ENCODE measurements at regions not wholly inside any gene's neighbourhood (a gene's known extent, or its start where the extent isn't known, plus 50 kb on each side); places are given as distances from the start of the nearest gene placed in this dataset.

DNA sequence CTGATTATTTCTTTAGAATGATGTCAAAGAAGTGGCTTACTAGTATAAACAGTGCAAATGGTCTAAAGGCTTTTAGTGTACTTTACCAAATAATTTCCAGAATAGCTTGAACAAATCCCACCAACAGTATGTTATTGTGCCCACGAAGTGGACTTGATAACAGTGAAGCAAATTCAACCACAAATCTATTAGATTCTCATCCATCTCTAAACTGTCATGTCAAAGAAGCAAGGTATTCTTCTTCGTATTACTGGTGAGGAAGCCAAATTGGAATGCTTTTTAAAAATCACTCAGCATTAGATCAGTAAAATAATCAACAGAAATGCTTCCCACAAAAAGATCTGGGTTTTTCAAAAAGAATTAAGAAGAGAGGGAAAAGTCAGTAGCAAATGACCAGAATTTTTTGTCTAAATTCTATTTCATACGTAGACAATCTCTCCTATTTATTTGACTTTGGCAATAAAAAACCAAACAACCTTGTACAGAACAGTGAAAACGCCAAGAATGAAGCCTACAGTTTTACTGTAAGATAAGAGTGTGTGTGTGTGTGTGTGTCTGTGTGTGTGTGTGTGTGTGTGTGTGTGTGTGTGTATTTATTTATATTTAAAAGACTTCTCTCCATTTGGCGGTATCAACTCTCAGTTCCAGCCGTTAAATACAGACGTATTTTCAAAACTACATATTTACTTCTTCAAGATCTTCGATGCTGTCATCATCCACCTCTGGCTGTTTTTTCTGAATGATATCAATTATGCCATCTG is 114.6 kb downstream of the CYB561 start:
- H3K4me3 Mint-ChIP-seq, result no peak overlapping the region
- intact Hi-C loops (cut with micrococcal nuclease), result no loop called here
- no peak for DNase-seq
- no peaks in the 10 kb centered on the region for H3K27me3 Mint-ChIP-seq
- H3K9me3 Mint-ChIP-seq, result no peaks in the 10 kb centered on the region
- H3K27ac Mint-ChIP-seq, result no peak overlapping the region
- no peaks in the 10 kb centered on the region for H3K4me1 Mint-ChIP-seq
- H3K36me3 Mint-ChIP-seq (ENCODE audit: low read depth), result no peaks in the 10 kb centered on the region

DNA sequence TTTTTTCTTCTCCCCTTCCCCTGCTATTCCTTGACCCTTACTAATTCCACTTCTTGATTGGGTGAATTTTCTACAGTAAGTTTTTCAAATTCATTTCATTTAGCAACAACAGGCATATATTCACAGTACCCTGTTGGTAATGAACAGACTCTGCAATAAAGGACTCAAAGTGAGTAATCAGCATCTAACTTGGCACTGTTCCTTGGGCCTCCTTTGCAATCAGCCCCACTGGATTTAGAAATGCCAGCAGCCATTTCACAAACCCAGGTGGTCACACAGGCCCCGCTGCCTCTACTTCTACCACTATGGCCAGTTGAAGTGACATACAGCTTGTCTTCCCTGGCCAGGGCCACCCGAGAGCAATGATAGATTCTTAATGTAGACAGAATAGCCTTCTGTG is 113.8 kb downstream of the CYB561 start:
- Mint-ChIP-seq H3K4me3 (no peak overlapping the region), H3K9me3 (no peaks in the 10 kb centered on the region), H3K36me3 (ENCODE audit: low read depth) (no peaks in the 10 kb centered on the region), H3K4me1 (no peaks in the 10 kb centered on the region), H3K27ac (no peak overlapping the region), H3K27me3 (no peaks in the 10 kb centered on the region)
- intact Hi-C loops (cut with micrococcal nuclease), result no loop called here
- no peak for DNase-seq

DNA sequence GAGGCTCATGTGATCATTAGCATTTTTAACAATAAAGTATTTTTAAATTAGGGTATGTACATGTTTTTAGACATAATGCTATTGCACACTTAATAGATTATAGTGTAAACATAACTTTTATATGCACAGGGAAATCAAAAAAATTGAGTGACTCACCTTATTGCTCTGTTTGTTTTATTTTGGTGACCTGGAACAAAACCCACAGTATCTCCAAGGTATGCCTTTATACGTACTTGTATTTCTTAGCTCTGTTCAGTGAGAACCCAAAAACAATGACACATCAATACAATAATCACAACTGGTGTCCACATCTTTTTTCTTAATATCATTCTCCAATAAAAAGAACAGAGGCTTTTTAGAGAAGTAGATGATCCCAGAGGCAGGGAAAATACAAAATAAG is 112.2 kb downstream of the CYB561 start:
- no peak for DNase-seq
- intact Hi-C loops (cut with micrococcal nuclease), result no loop called here
- Mint-ChIP-seq H3K27ac (no peak overlapping the region), H3K27me3 (no peaks in the 10 kb centered on the region), H3K9me3 (no peaks in the 10 kb centered on the region), H3K4me1 (no peaks in the 10 kb centered on the region), H3K36me3 (ENCODE audit: low read depth) (no peaks in the 10 kb centered on the region), H3K4me3 (no peak overlapping the region)

DNA sequence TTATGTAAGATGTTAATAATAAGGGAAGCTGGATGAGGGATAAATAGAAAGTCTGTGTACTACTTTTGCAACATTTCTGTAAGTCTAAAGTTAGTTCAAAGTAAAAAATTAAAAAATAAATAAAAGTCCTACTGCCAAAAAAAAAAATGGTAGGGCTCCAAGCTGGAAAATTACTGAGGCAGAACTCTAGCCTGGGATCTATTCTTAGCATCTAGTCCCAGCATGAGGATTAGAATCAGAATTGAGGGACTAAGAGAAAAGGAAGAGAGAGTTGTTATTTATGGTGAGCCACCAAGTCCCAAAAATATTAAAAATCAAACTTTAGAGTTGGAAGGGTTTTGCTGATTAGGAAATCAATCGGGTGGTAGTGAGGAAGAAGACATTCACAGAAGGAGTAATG is 110.3 kb downstream of the CYB561 start:
- H3K27ac Mint-ChIP-seq, result no peak overlapping the region
- no peaks in the 10 kb centered on the region for H3K36me3 Mint-ChIP-seq (ENCODE audit: low read depth)
- intact Hi-C loops (cut with micrococcal nuclease), result no loop called here
- no peak for DNase-seq
- no peak overlapping the region for H3K4me3 Mint-ChIP-seq
- H3K27me3 Mint-ChIP-seq, result no peaks in the 10 kb centered on the region
- no peaks in the 10 kb centered on the region for H3K4me1 Mint-ChIP-seq
- H3K9me3 Mint-ChIP-seq, result no peaks in the 10 kb centered on the region

DNA sequence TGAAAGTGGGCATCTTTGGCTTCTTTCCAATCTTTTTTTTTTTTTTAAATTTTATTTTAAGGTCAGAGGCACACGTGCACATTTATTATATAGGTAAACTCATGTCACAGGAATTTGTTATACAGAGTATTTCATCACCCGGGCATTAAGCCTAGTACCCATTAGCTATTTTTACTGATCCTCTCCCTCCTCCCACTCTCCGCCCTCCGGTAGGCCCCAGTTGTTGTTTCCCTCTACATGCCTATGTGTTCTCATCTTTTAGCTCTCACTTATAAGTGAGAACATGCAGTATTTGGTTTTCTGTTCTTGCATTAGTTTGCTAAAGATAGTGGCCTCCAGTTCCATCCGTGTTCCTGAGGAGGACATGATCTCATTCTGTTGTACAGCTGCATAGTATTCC is 108.5 kb downstream of the CYB561 start:
- intact Hi-C loops (cut with micrococcal nuclease), result no loop called here
- no peaks in the 10 kb centered on the region for H3K27me3 Mint-ChIP-seq
- H3K27ac Mint-ChIP-seq, result no peak overlapping the region
- DNase-seq, result no peak
- no peaks in the 10 kb centered on the region for H3K36me3 Mint-ChIP-seq (ENCODE audit: low read depth)
- H3K4me3 Mint-ChIP-seq, result no peak overlapping the region
- no peaks in the 10 kb centered on the region for H3K4me1 Mint-ChIP-seq
- H3K9me3 Mint-ChIP-seq, result no peaks in the 10 kb centered on the region

DNA sequence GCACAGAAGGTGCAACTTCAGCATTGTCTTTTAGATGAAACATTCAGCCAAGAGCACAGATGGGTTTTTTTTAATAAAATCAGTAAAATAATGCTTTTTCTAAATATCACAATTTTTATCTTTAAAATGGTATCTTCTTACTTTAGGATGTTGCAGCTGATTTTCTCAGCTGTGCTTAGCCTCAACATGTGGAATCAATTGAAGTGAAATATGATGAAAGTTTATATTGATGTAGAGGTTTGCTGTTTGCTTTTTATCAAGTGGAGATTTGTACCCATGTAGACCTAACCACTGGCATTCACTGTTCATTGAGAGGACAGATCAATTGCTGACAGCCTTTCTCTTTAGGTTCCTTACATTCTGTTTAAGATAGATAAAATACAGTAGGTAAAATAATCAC is 107.8 kb downstream of the CYB561 start:
- H3K4me3 Mint-ChIP-seq, result no peak overlapping the region
- H3K9me3 Mint-ChIP-seq, result no peaks in the 10 kb centered on the region
- H3K4me1 Mint-ChIP-seq, result no peaks in the 10 kb centered on the region
- no peaks in the 10 kb centered on the region for H3K27me3 Mint-ChIP-seq
- no peak for DNase-seq
- intact Hi-C loops (cut with micrococcal nuclease), result no loop called here
- H3K36me3 Mint-ChIP-seq (ENCODE audit: low read depth), result no peaks in the 10 kb centered on the region
- H3K27ac Mint-ChIP-seq, result no peak overlapping the region

DNA sequence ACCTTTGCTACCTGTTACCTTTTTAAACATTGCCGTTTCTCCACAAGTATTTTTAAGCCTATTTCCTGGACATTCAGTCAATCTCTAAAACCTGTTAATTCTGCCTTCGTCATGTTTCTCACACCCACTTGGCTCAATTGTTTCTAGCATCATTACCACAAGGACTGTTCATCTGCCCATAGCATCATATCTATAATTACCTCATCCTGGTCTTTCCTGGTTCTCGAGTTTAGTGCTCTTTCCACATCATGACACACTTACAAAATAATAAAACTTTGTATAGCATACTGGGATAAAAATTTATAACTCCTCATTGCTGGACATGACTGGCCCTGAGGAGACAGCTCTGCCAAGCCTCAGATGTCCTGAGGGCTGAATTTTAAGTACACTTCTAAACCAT is 104.8 kb downstream of the CYB561 start:
- Mint-ChIP-seq H3K4me3 (no peak overlapping the region), H3K4me1 (no peaks in the 10 kb centered on the region), H3K9me3 (no peaks in the 10 kb centered on the region), H3K27ac (no peak overlapping the region), H3K36me3 (ENCODE audit: low read depth) (no peaks in the 10 kb centered on the region), H3K27me3 (no peaks in the 10 kb centered on the region)
- intact Hi-C loops (cut with micrococcal nuclease), result no loop called here
- no peak for DNase-seq

DNA sequence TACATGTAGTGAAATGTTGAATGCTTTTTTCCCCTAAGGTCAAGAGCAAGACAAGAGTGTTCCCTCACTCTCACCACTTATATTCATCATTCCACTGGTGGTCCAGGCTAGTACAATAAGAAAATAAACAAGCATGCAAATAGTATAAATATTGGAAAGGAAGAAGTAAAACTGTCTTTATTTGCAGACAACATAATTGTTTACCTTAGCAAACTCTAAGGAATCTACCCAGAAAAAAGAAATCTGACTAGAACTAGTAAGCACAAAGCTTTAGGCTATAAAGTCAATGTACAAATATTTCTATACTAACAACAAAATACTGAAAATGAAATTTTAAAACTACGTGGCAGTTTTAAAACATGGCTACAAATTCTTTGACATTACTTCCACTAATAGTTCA is 101.7 kb downstream of the CYB561 start:
- no peaks in the 10 kb centered on the region for H3K4me1 Mint-ChIP-seq
- no peaks in the 10 kb centered on the region for H3K9me3 Mint-ChIP-seq
- H3K27me3 Mint-ChIP-seq, result peaks cover 2% of the 10 kb centered on the region
- DNase-seq, result no peak
- intact Hi-C loops (cut with micrococcal nuclease), result no loop called here
- H3K4me3 Mint-ChIP-seq, result no peak overlapping the region
- no peak overlapping the region for H3K27ac Mint-ChIP-seq
- no peaks in the 10 kb centered on the region for H3K36me3 Mint-ChIP-seq (ENCODE audit: low read depth)

DNA sequence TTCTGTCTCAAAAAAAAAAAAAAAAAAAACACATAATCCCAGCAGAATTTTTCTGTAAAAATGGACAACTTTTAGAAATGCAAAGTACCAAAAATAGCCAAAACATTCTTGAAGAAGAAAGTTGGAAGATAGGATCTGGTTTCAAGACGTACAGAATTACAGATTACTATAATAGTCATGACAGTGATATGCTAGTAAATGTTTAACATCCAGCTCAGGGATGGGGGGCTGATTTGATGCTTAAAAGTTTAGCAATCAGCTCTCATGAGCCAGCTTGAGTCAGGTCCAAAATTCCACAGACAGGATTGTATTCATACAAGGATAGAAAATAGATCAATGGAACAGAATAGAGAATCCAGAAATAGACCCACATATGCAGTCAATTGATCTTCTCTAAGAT is 100.5 kb downstream of the CYB561 start:
- no peak for DNase-seq

DNA sequence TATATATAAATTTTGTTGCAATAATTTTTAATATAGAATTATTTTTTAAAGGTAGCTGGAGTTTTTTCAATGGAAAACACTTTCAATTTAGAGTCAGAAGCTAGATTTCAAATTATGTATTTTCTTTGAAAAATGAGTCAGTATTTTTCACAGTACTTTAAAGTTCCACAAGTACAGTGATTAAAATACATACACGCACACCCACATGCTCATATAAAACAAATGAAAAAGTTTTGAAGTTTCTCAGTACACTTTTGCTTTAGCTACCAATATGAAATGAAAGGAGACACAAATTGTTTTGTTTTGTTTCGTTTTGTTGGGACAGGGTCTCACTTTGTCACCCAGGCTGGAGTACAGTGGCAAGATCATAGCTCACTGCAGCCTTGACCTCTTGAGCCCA is 98.6 kb downstream of the CYB561 start:
- H3K4me3 Mint-ChIP-seq, result no peak overlapping the region
- no peaks in the 10 kb centered on the region for H3K36me3 Mint-ChIP-seq (ENCODE audit: low read depth)

More for the DNA sequence above, 100.5 kb downstream of the CYB561 start:
- Mint-ChIP-seq H3K4me1 (no peaks in the 10 kb centered on the region), H3K36me3 (ENCODE audit: low read depth) (no peaks in the 10 kb centered on the region), H3K9me3 (no peaks in the 10 kb centered on the region), H3K27me3 (peaks cover 3% of the 10 kb centered on the region), H3K4me3 (no peak overlapping the region), H3K27ac (no peak overlapping the region)
- intact Hi-C loops (cut with micrococcal nuclease), result no loop called here

DNA sequence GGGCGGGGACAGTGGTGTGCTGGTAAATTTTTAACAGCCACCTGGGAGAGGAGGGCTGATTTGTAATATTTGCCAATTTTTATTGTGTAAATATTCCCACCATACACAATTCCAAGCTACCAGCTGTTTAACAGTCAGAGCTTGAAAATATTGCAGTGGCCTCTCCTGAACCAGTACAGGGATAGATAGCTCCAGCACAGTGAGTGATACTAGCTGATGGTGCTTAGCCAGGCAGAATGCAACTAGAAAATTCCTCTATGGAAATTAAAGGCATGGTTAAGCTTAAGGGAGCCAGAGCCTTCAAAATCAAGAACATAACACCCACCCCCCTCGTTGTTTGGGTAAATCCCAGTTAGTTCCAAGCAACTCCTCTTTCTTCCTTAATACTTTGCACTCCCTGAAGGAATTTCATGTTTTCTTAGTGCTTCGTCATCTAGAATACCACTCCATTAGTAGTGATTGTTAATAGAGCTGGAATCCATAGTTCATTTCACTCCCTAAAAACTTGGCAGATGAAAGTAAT is 96.6 kb downstream of the CYB561 start:
- no peak for DNase-seq
- H3K27me3 Mint-ChIP-seq, result peaks cover 7% of the 10 kb centered on the region
- H3K4me1 Mint-ChIP-seq, result no peaks in the 10 kb centered on the region
- intact Hi-C loops (cut with micrococcal nuclease), result no loop called here
- H3K9me3 Mint-ChIP-seq, result no peaks in the 10 kb centered on the region
- H3K27ac Mint-ChIP-seq, result no peak overlapping the region
- no peaks in the 10 kb centered on the region for H3K36me3 Mint-ChIP-seq (ENCODE audit: low read depth)
- H3K4me3 Mint-ChIP-seq, result no peak overlapping the region

More for the DNA sequence above, 98.6 kb downstream of the CYB561 start:
- no peak for DNase-seq
- peaks cover 5% of the 10 kb centered on the region for H3K27me3 Mint-ChIP-seq
- intact Hi-C loops (cut with micrococcal nuclease), result no loop called here
- no peaks in the 10 kb centered on the region for H3K4me1 Mint-ChIP-seq
- no peak overlapping the region for H3K27ac Mint-ChIP-seq
- H3K9me3 Mint-ChIP-seq, result no peaks in the 10 kb centered on the region

DNA sequence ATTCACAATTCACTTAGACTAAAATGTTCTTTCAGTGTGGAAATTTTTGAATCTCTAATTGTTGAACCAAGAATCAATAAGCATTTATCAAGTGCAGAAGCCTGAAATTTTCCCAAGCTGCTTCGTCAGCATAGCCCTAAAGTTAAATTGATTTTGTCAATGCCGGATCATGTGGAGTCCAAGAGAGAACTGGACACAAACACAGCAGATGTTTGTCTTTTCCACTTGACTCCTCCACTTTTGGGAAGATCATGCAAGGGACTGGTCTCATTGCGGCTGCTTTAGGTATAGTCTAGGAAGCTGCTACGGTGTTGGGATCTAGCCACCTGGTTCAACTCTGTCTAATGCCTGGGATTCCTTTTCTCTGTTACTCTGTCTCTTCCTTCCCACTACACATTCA is 95.7 kb downstream of the CYB561 start:
- H3K36me3 Mint-ChIP-seq (ENCODE audit: low read depth), result no peaks in the 10 kb centered on the region
- intact Hi-C loops (cut with micrococcal nuclease), result no loop called here
- H3K4me1 Mint-ChIP-seq, result no peaks in the 10 kb centered on the region
- H3K27ac Mint-ChIP-seq, result no peak overlapping the region
- peaks cover 7% of the 10 kb centered on the region for H3K27me3 Mint-ChIP-seq
- no peak overlapping the region for H3K4me3 Mint-ChIP-seq
- H3K9me3 Mint-ChIP-seq, result no peaks in the 10 kb centered on the region
- no peak for DNase-seq

DNA sequence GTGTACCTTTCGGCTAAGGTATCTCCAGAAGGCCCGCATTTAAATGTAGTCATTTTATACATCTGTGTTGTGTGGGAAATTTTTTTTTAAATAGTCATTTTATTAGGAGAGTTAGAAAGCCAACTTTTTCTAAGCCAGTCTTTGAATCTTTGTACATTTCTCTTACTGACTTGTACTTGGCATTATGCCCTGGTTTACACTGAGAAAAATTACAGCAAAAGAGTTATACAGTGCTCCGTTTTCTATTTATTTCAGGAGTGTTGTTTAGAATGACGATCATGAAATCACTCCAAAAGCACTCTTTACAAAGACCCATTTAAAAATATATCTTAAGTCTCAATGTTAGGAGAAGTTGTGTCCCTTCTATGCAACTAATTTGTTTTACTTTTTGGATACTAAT is 91.8 kb downstream of the CYB561 start:
- no peak overlapping the region for H3K4me3 Mint-ChIP-seq
- H3K36me3 Mint-ChIP-seq (ENCODE audit: low read depth), result no peaks in the 10 kb centered on the region
- no peak for DNase-seq
- peaks cover 5% of the 10 kb centered on the region for H3K27me3 Mint-ChIP-seq
- no peak overlapping the region for H3K27ac Mint-ChIP-seq
- intact Hi-C loops (cut with micrococcal nuclease), result no loop called here
- H3K9me3 Mint-ChIP-seq, result no peaks in the 10 kb centered on the region
- H3K4me1 Mint-ChIP-seq, result no peaks in the 10 kb centered on the region

DNA sequence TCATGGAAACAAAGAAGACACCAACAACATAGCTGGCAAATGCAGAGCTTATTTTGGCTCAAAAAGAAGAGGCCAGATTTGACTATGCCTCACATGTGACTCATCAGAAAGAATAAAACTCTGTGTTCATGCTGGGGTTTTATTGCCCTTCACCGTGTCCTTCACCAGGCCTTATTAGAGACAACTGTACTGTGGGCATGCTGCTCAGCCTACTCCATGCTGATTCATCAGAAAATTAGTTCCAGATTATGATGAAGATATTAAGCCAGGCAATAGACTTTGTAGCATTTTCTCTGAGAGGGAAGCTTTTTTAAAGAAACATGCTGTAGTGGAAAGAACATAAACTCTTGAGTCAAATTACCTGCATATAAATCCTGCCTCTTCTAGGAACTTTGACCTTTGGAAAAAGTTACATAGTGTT is 89.8 kb downstream of the CYB561 start:
- Mint-ChIP-seq H3K4me1 (no peaks in the 10 kb centered on the region), H3K36me3 (ENCODE audit: low read depth) (no peaks in the 10 kb centered on the region), H3K27me3 (peaks cover 4% of the 10 kb centered on the region), H3K4me3 (no peak overlapping the region), H3K27ac (no peak overlapping the region), H3K9me3 (no peaks in the 10 kb centered on the region)
- no peak for DNase-seq
- intact Hi-C loops (cut with micrococcal nuclease), result no loop called here

Measured in activated CD4-positive, alpha-beta T cell treated with anti-CD3 and anti-CD28 coated beads, Interleukin-2, amount 10 ng/mL, durations not matched to agents 24 days and 14 days (primary cell).